H1 (cell line): ENCODE measurements at regions not wholly inside any gene's neighbourhood (a gene's known extent, or its start where the extent isn't known, plus 50 kb on each side); places are given as distances from the start of the nearest gene placed in this dataset.

ENCODE experiments used
- CEBPB ChIP-seq: IDR thresholded peaks from 2 replicates; pipeline ENCODE4 v1.6.1; 2012; ENCODE audit warnings: low read depth, low read length
- CTCF ChIP-seq, 3 experiments: IDR thresholded peaks; 1 replicate in 2 of 3; 2 replicates in 1 of 3; pipeline versions ENCODE4 v1.5.1 to v1.6.1; 2011; ENCODE audit warnings: low read length in 3 of 3, mild to moderate bottlenecking in 3 of 3, inconsistent platforms in 2 of 3, low read depth in 1 of 3, moderate library complexity in 1 of 3; ENCODE audit not compliant: insufficient read depth in 1 of 3; ENCODE audit errors: control extremely low read depth in 1 of 3
- KDM5A ChIP-seq: fragments of 200-600 bp; IDR thresholded peaks from 2 replicates; pipeline ENCODE4 v1.7.1; 2012; ENCODE audit warnings: mild to moderate bottlenecking, low read length, inconsistent platforms, mixed read lengths
- PHF8 ChIP-seq: fragments of 200-600 bp; sonication (generic); conservative IDR thresholded peaks from 2 replicates; pipeline ENCODE4 v1.7.1; 2012; ENCODE audit warnings: low read depth, mild to moderate bottlenecking, inconsistent platforms, low read length, moderate library complexity
- POLR2A ChIP-seq, 2 experiments: IDR thresholded peaks; 1 replicate in 1 of 2; 2 replicates in 1 of 2; pipeline ENCODE4 v1.6.1; 2011; ENCODE audit warnings: low read depth in 2 of 2, low read length in 2 of 2, mild to moderate bottlenecking in 2 of 2; ENCODE audit errors: control extremely low read depth in 1 of 2
- RNF2 ChIP-seq: fragments of 200-900, 300-1000 bp; sonication (generic); IDR thresholded peaks from 2 replicates; pipeline ENCODE4 v1.7.1; 2016; ENCODE audit warnings: borderline replicate concordance, low read depth, mild to moderate bottlenecking, antibody characterized with exemption, low read length; ENCODE audit not compliant: poor library complexity, severe bottlenecking; ENCODE audit errors: missing control alignments
- SIRT6 ChIP-seq: IDR thresholded peaks from one replicate; pipeline ENCODE4 v1.7.1; 2012; ENCODE audit warnings: low read length, inconsistent platforms
- SIX5 ChIP-seq: IDR thresholded peaks from 2 replicates; pipeline ENCODE4 v1.6.1; 2011; ENCODE audit warnings: mild to moderate bottlenecking, low read depth, low read length
- TAF1 ChIP-seq: IDR thresholded peaks from 2 replicates; pipeline ENCODE4 v1.6.1; 2011; ENCODE audit warnings: mild to moderate bottlenecking, low read depth, low read length

GRCh38 chr4:181820553-181820952, 422.6 kb upstream of the TENM3 start:
- no peak for TF ChIP-seq POLR2A (IDR thresholded peaks at IDR 0.05; ENCODE audit: control extremely low read depth in 1 of 2, low read depth in 2 of 2, low read length in 2 of 2)
- TF ChIP-seq CEBPB = no peak
- no peak for TF ChIP-seq CTCF (IDR thresholded peaks at IDR 0.05; ENCODE audit: control extremely low read depth in 1 of 3, insufficient read depth in 1 of 3, low read depth in 1 of 3, low read length in 3 of 3)
- no peak for TF ChIP-seq RNF2
- no peak for TF ChIP-seq KDM5A
- TF ChIP-seq PHF8 = no peak
- no peak for TF ChIP-seq SIRT6
- TF ChIP-seq SIX5 = no peak
- TF ChIP-seq TAF1 = no peak
